GM21717 (cell line): ENCODE measurements at regions not wholly inside any gene's neighbourhood (a gene's known extent, or its start where the extent isn't known, plus 50 kb on each side); places are given as distances from the start of the nearest gene placed in this dataset.
"Not testable (repeated sequence)": the region's sequence is repeated elsewhere in the genome, so short reads cannot be mapped to it uniquely, and the experiment has no call there.

Experiments
- ATAC-seq: cut with Tn5 transposase; IDR thresholded peaks from one replicate; pipeline ENCODE4 v1.9.1; 2021; ENCODE audit warnings: mild to moderate bottlenecking, moderate library complexity; ENCODE audit not compliant: unreplicated experiment

DNA sequence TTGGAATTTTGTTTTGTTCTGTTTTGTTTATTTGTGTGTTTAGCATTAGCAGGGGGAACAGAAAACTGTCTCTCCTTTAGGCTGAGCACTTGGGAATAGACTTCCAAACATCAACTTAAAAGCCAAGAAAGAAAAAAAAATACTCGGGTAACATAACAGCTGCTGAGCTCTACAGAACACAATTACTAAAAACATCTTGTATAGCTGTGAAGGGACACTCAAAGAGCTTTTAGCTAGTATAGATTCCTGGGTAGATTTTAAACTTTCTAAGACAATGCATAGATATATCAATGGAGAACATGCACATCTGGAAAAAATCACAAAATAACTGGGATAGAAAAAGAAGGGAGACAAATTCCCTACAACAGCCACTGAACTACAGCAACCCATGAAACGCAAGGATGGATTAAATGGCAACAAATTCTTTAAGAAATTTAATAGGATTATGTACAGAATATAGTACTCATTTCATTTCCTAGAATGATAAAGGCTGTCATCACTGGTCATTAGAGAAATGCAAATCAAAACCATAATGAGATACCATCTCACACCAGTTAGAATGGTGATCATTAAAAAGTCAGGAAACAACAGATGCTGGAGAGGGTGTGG, 174.3 kb upstream of the KRR1 start:
- ATAC-seq, result no peak

DNA sequence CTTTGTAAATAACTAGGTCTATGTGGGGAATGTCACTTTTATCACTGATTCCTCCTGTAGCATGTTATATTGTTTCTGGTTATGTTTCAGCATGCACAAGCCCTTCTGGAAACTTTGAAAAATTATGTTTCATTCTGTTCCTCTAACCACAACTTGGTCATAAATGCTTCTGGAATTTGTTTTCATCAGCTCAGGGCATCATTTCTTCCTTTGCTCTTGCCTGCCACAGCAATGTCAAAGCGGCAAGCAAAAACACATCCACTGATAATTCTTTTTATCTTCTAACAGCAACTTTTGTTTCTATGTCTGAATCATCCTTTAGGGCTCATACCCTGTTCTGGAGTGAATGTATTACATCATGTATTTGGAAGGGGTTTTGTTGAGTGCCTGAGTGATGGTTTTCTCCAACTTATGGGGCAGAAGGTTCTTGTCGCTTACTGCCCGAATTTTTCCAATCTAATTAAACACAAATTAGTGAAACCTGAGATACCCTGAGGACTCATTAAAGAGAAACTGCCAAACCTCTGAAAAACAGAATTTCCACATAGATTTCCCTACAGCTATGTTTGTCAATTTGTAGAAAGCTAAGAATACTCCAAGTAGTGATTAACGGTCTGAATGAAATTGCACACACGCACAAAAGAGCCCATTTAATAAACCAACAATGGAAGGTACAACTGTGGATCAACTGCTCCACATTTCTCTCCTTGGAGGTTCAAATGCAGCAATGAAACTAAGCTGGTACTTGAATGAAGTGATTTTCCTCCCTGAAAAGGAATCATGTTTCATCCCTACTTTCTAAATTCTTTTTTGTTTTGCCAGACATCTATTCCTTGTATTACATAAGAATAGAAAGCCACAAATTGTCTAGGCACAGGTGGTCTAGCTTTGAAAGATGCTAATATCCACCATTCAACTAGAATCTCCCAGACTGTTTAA, 173.5 kb upstream of the KRR1 start:
- no peak for ATAC-seq

DNA sequence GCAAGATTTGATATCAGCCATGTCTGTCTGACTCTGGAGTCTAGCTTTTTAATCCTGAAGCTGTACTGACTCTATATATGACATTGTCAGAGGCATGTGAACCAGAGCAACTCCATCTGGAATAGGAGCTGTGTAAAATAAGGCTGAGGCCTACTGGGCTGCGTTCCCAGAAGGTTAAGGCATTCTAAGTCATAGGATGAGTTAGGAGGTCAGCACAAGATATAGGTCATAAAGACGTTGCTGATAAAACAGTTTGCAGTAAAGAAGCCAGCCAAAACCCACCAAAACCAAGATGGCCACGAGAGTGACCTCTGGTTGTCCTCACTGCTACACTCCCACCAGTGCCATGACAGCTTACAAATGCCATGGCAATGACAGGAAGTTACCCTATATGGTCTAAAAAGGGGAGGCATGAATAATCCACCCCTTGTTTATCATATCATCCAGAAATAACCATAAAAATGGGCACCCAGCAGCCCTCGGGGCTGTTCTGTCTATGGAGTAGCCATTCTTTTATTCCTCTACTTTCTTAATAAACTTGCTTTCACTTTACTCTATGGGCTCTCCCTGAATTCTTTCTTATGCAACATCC, 172.7 kb upstream of the KRR1 start:
- ATAC-seq, result not testable (repeated sequence)

DNA sequence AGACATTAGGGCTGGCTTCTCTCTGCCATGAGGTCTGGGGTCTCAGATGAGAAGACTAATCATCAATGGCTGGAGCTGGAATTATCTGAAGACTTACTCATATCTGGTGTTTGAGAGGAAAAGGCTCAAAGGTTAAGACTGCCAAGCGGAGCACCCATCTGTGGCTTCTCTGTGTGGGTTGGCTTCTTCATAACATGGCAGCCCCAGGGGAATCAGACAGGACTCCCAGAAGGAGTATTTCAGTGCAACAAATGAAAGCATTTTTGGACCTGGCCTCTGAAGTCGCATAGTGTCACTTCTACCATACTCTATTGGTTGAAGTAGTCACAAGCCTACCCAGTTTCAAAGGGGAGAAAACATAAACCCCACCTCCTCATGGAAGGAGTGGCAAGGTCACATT, 171.8 kb upstream of the KRR1 start:
- ATAC-seq, result no peak

DNA sequence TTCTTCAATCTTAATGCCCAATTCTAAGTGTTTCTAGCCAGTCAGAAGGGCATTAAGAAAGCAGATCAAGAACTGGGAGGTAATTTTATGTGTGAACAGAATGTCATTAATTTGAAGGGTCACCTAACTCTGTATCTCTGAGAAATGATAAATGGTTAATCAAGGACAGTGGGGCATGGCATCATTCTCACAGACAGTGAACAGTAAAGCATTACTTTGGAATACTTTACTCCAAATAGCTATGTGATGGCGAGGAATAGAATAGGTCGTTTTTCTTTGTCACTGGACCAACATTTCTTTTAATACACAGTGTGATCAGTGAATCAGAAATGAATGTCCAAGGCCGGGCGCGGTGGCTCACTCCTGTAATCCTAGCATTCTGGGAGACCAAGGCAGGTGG, 166.1 kb upstream of the KRR1 start:
- ATAC-seq, result no peak

DNA sequence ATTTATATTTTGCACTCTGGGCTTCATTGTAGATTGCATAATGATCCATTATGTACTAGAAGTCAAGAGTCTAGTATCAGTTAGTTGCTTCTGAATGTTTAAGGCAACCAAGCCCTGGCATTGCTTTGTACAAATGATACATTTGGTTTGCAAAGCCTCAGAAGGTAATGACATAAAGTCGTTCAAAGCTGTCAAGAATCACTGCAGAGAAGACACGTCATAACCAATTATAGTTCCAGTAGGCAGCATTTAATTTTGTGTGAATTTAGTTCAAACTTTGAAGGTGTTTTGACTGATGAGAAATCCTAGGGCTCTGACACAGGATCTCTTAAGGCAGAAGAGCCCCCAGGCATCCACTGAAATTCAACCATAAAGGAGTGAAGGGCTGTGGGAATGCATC, 163.0 kb upstream of the KRR1 start:
- ATAC-seq, result no peak

DNA sequence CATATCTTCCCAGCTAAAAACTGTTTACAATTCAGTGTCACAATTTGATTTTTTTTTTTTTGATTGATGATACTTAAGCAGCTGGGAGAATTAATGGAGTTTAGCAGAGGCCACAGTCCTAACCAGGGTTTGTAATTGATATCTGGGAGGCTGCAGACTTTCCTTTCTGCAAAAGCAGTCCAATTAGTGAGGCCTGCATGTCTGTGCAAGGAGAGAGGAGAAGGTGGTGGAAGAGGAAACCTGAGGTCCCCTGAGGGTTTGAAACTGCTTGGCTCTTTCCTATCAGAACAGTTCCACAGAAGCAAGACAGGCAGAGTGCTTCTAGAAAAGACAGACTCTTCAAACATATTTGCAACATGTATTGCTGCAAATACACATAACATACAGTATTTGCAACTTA, 160.8 kb upstream of the KRR1 start:
- ATAC-seq, result no peak

DNA sequence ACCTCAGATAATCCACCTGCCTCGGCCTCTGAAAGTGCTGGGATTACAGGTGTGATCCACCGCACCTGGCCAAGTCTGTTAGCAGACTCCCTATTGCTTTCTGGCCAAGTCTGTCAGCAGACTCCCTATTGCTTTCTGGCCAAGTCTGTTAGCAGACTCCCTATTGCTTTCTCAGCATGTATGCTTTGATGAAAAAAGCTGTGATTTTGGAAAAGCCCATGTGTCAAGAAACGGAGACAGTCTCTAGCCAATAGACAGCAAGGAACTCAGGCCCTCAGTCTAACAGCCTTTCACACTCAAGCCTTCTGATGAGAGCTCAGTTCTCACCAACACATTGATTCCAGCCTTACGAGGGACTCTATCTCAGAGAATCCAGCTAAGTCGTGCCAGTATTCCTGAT, 158.8 kb upstream of the KRR1 start:
- no peak for ATAC-seq

DNA sequence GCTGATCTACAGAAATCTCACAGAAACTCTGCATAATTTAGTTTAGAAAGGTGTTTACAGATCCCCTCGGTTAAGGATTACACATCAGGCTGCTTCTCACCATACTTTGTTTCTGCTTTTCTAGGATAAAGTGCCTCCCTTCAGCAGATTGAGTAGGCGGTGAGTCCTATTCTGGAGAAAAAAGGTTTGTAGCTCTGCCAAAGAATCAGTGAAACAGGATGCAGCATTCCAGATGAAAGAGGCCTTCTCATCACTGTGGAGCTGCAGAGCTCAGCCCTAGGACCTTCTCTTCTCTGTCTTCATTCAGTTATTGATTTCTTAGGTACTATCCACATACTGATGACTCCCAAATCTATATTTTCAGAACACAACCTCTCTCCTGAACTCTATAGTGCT, 155.5 kb upstream of the KRR1 start:
- ATAC-seq, result no peak

DNA sequence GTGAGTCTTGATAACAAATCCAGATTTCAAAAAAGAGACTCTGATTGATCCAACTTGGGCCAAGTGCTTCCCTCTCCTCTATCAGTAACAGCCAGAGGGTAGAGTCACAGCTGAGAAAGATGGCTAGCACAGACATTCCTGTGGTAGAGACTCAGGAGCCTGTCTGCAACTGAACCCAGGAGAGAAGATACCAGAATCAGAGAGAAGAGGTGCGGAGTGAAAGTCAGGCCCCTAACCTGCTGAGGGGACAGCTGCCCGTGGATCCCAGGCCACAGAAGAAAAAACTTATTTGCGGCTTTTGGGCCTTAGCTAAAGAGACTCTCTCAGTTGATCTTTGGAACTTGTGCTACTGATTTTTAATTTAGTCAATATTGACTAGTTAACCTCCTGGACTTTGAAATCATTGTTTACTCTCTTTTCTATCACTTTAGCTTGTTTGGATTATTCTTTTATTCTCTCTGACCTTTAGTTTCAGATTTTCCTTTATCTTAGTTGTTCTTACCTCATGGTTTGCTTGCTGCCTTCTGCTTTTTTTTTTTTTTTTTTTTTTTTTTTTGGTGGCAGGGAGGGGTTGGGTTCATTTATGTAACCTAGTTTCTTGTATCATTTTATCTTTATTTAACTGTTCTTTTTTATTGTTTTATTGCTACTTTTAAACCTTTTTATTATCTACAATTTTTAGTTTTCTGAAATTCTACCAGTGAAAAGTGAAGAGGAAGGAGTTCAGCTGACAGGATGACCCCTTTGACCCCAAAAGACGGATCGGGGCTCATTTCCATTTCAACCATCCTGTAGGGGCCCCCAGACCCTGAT, 154.9 kb upstream of the KRR1 start:
- no peak for ATAC-seq

DNA sequence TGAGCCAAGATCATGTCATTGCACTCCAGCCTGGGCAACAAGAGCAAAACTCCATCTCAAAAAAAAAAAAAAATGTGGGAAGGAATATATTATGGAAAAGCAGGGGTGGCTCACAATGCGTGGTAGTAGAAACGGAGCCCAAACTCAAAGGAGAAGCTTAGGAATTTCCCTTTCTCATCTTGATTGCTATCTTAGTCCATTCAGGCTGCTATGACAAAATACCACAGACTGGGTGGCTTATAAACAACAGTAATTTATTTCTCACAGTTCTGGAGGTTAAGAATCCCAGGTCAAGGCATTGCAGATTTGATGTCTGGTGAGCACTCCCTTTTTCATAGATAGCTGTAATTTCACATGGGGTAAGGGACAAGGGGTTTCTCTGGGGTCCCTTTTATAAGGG, 153.8 kb upstream of the KRR1 start:
- ATAC-seq, result no peak

DNA sequence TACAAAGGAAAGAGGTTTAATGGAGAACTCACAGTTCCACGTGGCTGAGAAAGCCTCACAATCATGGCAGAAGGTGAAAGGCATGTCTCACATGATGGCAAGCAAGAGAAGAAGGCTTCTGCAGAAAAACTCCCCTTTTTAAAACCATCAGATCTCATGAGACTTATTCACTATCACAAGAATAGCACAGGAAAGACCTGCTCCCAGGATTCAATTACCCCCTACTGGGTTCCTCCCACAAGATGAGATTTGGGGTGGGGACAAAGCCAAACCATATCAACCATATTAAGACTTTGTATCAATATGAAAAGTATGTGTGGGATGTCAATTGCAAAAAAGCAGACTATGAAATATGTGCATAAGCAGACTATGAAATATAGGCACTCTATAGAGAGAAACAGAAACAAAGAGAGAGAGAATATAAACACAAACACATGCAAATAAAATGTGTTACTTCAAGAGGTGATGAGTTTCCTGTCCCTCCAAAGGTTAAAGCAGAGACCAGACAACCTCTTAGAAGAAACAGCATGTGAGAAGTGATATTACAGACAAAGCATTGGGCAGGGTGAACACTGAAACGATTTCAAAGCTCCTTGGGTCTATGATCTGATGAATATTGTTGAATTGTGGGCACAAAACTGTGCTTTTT, 151.2 kb upstream of the KRR1 start:
- no peak for ATAC-seq

DNA sequence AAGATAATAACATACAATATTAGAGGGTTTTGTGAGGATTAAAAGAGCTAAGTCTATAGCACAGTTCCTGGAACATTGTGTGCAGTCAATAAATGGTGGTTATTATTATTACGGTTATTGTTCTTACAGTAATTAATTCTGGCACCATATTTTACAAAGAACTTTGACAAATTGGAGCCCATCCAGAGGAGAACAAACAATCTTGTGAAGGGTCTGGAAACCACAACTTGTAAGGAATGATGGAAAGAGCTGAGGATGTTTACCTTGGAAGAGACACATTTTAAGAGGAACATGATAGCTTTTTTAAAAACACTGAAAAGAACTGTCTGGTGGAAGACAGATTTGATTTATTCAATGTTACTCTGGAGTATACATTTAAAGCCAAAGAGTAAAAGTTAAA, 150.5 kb upstream of the KRR1 start:
- ATAC-seq, result no peak

DNA sequence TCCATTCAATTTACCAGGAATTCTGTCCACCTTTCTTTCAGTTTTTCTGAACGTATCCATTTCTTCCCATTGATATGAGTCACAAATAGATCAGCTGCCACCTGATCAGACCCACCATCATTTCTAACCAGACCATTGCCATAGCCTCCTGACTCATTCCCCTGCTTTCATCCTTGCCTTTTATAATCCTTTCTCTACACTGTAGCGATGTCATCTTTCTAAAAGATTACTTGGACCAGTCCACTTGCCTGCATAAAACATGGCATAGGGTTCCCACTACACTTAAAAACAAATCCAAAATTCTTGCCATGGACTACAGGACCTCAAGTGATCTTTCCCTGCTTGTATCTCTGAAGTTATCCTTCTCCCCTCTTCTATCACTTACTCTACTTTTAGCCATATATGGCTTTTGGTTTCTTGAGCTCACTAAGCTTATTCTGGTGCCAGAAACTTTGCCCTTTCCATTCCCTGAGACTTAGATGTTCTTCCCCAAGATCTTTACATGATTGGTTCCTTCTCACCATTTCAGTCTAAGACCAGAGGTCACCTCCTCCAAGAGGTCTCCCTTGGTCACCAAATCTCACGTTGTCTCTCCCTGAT, 149.5 kb upstream of the KRR1 start:
- no peak for ATAC-seq

DNA sequence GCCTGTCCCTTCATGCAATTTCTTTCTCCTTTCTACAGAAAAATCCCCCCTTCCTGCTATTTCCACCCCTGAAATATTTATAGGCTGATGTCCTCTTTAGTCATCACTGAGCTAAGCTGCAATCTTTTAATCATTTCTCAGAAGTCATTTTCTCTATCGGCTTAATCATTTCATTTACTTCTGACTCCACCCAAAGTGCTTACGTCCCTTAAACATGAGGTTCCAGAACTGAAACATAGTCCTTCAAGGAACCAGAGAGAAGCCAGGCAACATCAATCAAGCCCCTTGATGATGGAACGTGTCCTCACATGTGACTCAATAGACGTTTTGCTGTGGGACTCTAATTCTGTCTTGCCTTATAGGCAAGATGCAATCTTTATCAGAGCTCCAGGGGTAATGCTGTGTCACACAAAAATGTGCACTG, 148.7 kb upstream of the KRR1 start:
- no peak for ATAC-seq

DNA sequence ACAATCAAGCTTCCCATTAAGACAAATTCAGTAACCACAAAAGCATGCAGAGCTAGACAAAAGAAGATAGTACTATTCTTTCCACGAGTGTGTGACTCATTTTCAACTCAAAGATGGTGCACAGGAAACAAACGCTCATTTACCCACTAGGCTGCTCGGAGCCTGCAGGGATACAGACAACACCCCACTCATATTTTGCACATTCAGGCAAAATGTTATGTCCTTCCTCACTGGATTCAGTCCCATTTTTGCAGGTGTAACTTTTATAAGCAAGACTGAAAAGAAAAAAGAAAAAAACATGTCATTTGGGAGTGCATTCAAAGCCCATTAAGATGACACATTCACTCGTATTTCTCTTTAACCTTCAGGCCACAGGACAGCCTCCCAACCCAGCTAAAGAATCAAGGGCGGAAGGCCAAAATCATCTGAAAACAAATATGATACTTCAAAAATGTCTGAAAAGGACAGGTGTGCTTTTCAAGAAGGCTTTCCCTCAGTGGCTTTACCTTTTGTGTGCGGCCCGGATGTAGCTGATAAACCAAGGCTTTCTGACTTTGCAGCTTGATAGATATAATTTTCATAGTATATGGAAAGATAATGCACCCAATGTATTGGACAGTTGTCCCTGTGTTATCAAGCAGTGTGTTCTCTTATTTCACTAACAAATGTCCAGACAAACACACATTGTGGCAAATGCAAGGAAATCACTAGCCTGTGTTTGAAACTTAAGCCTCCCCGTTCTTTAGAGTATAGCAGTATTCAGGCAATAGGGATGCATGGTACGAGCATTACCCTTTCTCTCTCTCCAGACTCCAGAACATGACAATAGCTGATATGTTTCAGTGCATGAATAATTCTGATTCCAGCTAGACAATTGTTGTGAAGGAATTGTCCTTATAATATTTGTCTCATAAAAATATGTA, 147.8 kb upstream of the KRR1 start:
- ATAC-seq, result no peak

DNA sequence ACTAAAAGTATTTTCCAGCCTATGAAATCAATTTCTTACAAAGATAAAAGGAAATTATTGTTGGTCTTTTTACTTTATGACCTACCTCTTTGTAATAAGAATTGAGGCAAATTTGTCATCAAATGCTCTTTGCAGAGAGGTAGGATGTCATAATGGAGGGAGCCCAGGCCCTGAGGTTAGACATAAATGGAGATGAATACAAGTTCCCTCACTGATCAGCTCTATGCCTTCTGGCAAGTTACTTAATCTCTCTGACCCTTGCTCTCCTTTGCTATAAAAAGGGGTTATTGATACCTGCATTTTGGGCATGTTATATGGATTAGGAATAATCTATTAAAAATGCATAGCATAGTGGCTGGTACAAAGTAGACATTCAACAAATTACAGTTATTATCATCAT, 146.9 kb upstream of the KRR1 start:
- no peak for ATAC-seq

DNA sequence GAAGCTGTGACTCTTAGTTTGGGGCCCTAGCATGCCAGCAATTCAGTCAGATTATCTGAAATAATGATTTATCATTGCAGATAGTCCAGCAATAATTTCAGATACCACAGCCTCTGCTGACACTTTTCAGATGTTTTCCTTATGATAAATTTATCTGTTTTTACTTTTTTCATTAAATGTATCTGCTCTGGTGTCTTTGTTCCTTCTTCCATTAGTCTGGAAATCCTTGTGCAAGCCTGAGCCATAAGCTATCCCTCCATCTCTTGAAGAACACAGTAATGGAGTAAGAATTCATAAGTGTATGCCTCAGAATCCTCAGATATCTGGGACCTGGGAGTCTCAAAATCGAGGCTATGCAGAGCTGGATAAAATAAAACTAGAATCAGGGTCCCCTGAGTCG, 146.4 kb upstream of the KRR1 start:
- ATAC-seq, result no peak

DNA sequence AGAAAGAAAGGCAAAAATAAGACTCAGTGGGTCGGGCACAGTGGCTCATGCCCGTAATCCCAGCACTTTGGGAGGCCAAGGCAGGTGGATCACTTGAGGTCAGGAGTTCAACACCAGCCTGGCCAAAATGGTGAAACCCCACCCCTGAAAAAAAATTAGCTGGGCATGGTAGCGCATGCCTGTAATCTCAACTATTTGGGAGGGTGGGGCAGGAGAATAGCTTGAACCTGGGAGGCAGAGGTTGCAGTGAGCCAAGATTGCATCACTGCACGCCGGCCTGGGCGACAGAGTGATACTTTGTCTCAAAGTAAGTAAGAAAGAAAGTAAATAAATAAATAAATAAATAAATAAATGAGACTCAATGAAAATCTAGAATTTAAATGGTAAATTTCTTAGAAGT, 145.9 kb upstream of the KRR1 start:
- ATAC-seq, result not testable (repeated sequence)
